ENCODE measurements at regions not wholly inside any gene's neighbourhood (a gene's known extent, or its start where the extent isn't known, plus 50 kb on each side); places are given as distances from the start of the nearest gene placed in this dataset.
"Not testable (repeated sequence)": the region's sequence is repeated elsewhere in the genome, so short reads cannot be mapped to it uniquely, and the experiment has no call there.

- TF ChIP-seq ZNF274 (IDR thresholded peaks at IDR 0.05; ENCODE audit: low read depth, low read length); SUZ12 (IDR thresholded peaks at IDR 0.05; ENCODE audit: extremely low read depth, insufficient read depth, insufficient read length); YY1 (IDR thresholded peaks at IDR 0.05; ENCODE audit: insufficient read depth, insufficient read length): not testable (repeated sequence)
Observed at GRCh38 chr3:87538722-87539121, 262.3 kb upstream of the POU1F1 start.

Measured in NT2/D1 (cell line).